Naive thymus-derived CD4-positive, alpha-beta T cell (primary cell): ENCODE measurements at regions not wholly inside any gene's neighbourhood (a gene's known extent, or its start where the extent isn't known, plus 50 kb on each side); places are given as distances from the start of the nearest gene placed in this dataset.

ENCODE experiments used
- ATAC-seq: fragments of 150-1000 bp; cut with Tn5 transposase; 2 replicates; pipeline ENCODE4 v1.10.0; 2021; ENCODE audit warnings: mild to moderate bottlenecking, moderate library complexity
- CTCF ChIA-PET: fragments of 350-600 bp; sonication (Branson Sonifier 250); formaldehyde crosslinking; loops from one replicate; lab custom pipeline; 2021; ENCODE audit warnings: antibody characterized with exemption; lab: Charles Lee
- POLR2A ChIA-PET: fragments of 350-600 bp; sonication (Branson Sonifier 250); formaldehyde crosslinking; loops from one replicate; lab custom pipeline; 2021; ENCODE audit warnings: antibody characterized with exemption, inconsistent platforms; lab: Charles Lee
- DNase-seq, 9 donors: peaks; one replicate each; pipeline versions ENCODE4 v3.0.0 to v3.0.0-alpha.2; 2020 to 2022; ENCODE audit warnings: mixed read lengths in 1 of 9
- H3K27ac ChIP-seq: one replicate; pipeline ENCODE4 v1.7.0; 2013; ENCODE audit warnings: mild to moderate bottlenecking, low read depth, low read length, moderate library complexity
- H3K27me3 ChIP-seq, 2 donors: one replicate each; pipeline ENCODE4 v1.7.0; 2013; ENCODE audit warnings: low read length in 2 of 2, mild to moderate bottlenecking in 2 of 2, moderate library complexity in 2 of 2; ENCODE audit not compliant: control insufficient read depth in 2 of 2, insufficient read depth in 2 of 2
- H3K36me3 ChIP-seq, 3 experiments: 1 replicate in 2 of 3; 2 replicates in 1 of 3; pipeline ENCODE4 v1.7.0; 2013; ENCODE audit warnings: low read length in 3 of 3, mild to moderate bottlenecking in 3 of 3, moderate library complexity in 1 of 3; ENCODE audit not compliant: insufficient read depth in 3 of 3, control insufficient read depth in 2 of 3
- H3K4me1 ChIP-seq, 2 donors: one replicate each; pipeline ENCODE4 v1.7.0; 2013; ENCODE audit warnings: low read length in 2 of 2, mild to moderate bottlenecking in 2 of 2, moderate library complexity in 1 of 2; ENCODE audit not compliant: control insufficient read depth in 2 of 2, insufficient read depth in 2 of 2
- H3K4me3 ChIP-seq: 2 replicates; pipeline ENCODE4 v1.7.0; 2013; ENCODE audit warnings: mild to moderate bottlenecking, low read length
- H3K9me3 ChIP-seq, 3 experiments: 1 replicate in 2 of 3; 2 replicates in 1 of 3; pipeline ENCODE4 v1.7.0; 2013; ENCODE audit warnings: low read length in 3 of 3; ENCODE audit not compliant: control insufficient read depth in 2 of 3
- H3K27ac Mint-ChIP-seq, 9 donors: one replicate each; pipeline ENCODE4 v1.8.0; 2020 to 2022; ENCODE audit warnings: mixed read lengths in 9 of 9, mild to moderate bottlenecking in 8 of 9, moderate library complexity in 5 of 9, inconsistent platforms in 2 of 9
- H3K27me3 Mint-ChIP-seq, 5 donors: one replicate each; pipeline ENCODE4 v1.8.0; 2021 to 2022; ENCODE audit warnings: mixed read lengths in 5 of 5, mild to moderate bottlenecking in 1 of 5
- H3K36me3 Mint-ChIP-seq, 5 donors: one replicate each; pipeline ENCODE4 v1.8.0; 2020 to 2022; ENCODE audit warnings: mixed read lengths in 5 of 5, mild to moderate bottlenecking in 3 of 5, inconsistent platforms in 1 of 5
- H3K4me1 Mint-ChIP-seq, 7 donors: one replicate each; pipeline ENCODE4 v1.8.0; 2020 to 2022; ENCODE audit warnings: mixed read lengths in 7 of 7, mild to moderate bottlenecking in 3 of 7, inconsistent platforms in 1 of 7
- H3K4me3 Mint-ChIP-seq, 10 donors: one replicate each; pipeline ENCODE4 v1.8.0; 2020 to 2022; ENCODE audit warnings: mild to moderate bottlenecking in 10 of 10, mixed read lengths in 10 of 10, moderate library complexity in 6 of 10, inconsistent platforms in 2 of 10
- H3K9me3 Mint-ChIP-seq, 11 donors: one replicate each; pipeline ENCODE4 v1.8.0; 2020 to 2022; ENCODE audit warnings: mixed read lengths in 11 of 11, mild to moderate bottlenecking in 4 of 11, inconsistent platforms in 1 of 11, moderate library complexity in 1 of 11
- intact Hi-C, 2 donors: fragments of 100-400 bp; cut with micrococcal nuclease; formaldehyde crosslinking; loops; one replicate each; pipeline ENCODE4 v1.15.1; 2023

- POLR2A ChIA-PET: no interaction called here
- H3K27ac ChIP-seq: no peak overlapping the region
- no peaks in the 10 kb centered on the region for H3K9me3 ChIP-seq
- Mint-ChIP-seq H3K4me1 (peaks cover 0 to 23% (median 0%) of the 10 kb centered on the region in 7 donors), H3K36me3 (peaks cover 0 to 3% (median 0%) of the 10 kb centered on the region in 5 donors), H3K4me3 (no peak overlapping the region), H3K9me3 (peaks cover 0 to 4% (median 0%) of the 10 kb centered on the region in 11 donors), H3K27me3 (peaks cover 7 to 23% (median 15%) of the 10 kb centered on the region in 5 donors), H3K27ac (no peak overlapping the region)
- H3K4me3 ChIP-seq: no peak overlapping the region
- no peaks in the 10 kb centered on the region for H3K4me1 ChIP-seq
- H3K27me3 ChIP-seq: no peaks in the 10 kb centered on the region
- DNase-seq (no peak), ATAC-seq (no peak)
- CTCF ChIA-PET: no interaction called here
- intact Hi-C loops: no loop called here
- no peaks in the 10 kb centered on the region for H3K36me3 ChIP-seq
Observed at GRCh38 chr2:196535742-196536141, 103.8 kb upstream of the CCDC150 start.

GRCh38 chr2:196537311-196537710 lies 102.2 kb upstream of the CCDC150 start:
- ChIA-PET CTCF (no interaction called here), POLR2A (no interaction called here)
- no peaks in the 10 kb centered on the region for H3K4me1 ChIP-seq
- Mint-ChIP-seq H3K4me3 (no peak overlapping the region), H3K9me3 (no peaks in the 10 kb centered on the region), H3K4me1 (peaks cover 0 to 23% (median 0%) of the 10 kb centered on the region in 7 donors), H3K27me3 (peaks cover 4 to 26% (median 12%) of the 10 kb centered on the region in 5 donors), H3K27ac (no peak overlapping the region), H3K36me3 (no peaks in the 10 kb centered on the region)
- intact Hi-C loops: no loop called here
- no peaks in the 10 kb centered on the region for H3K27me3 ChIP-seq
- no peak overlapping the region for H3K4me3 ChIP-seq
- no peaks in the 10 kb centered on the region for H3K9me3 ChIP-seq
- ATAC-seq: no peak
- no peak for DNase-seq
- H3K36me3 ChIP-seq: no peaks in the 10 kb centered on the region
- H3K27ac ChIP-seq: no peak overlapping the region

GRCh38 chr2:196538189-196538588 lies 101.3 kb upstream of the CCDC150 start:
- H3K27ac ChIP-seq: no peak overlapping the region
- no peaks in the 10 kb centered on the region for H3K4me1 ChIP-seq
- DNase-seq (no peak), ATAC-seq (no peak)
- H3K36me3 ChIP-seq: no peaks in the 10 kb centered on the region
- Mint-ChIP-seq H3K27me3 (peaks cover 4 to 24% (median 12%) of the 10 kb centered on the region in 5 donors), H3K36me3 (no peaks in the 10 kb centered on the region), H3K4me1 (peaks cover 0 to 18% (median 0%) of the 10 kb centered on the region in 7 donors), H3K4me3 (no peak overlapping the region), H3K27ac (no peak overlapping the region), H3K9me3 (no peaks in the 10 kb centered on the region)
- POLR2A ChIA-PET: interaction anchor here (0.5 kb wide), 1 partner anchor 872 kb away, joined by 3 read pairs; no protein-coding TSS in a partner anchor
- no peak overlapping the region for H3K4me3 ChIP-seq
- CTCF ChIA-PET: interaction anchor here (0.7 kb wide), 1 partner anchor 20 kb away, joined by 3 read pairs; no protein-coding TSS in a partner anchor
- intact Hi-C loops: no loop called here
- H3K27me3 ChIP-seq: no peaks in the 10 kb centered on the region
- no peaks in the 10 kb centered on the region for H3K9me3 ChIP-seq

GRCh38 chr2:196538646-196539045 lies 100.9 kb upstream of the CCDC150 start:
- Histone ChIP-seq H3K9me3 (no peaks in the 10 kb centered on the region), H3K36me3 (no peaks in the 10 kb centered on the region), H3K4me1 (no peaks in the 10 kb centered on the region), H3K4me3 (no peak overlapping the region), H3K27me3 (no peaks in the 10 kb centered on the region), H3K27ac (no peak overlapping the region)
- H3K36me3 Mint-ChIP-seq: no peaks in the 10 kb centered on the region
- CTCF ChIA-PET: no interaction called here
- no peak overlapping the region for H3K4me3 Mint-ChIP-seq
- peaks cover 4 to 21% (median 12%) of the 10 kb centered on the region in 5 donors for H3K27me3 Mint-ChIP-seq
- ATAC-seq (no peak), DNase-seq (no peak)
- no peak overlapping the region for H3K27ac Mint-ChIP-seq
- POLR2A ChIA-PET: no interaction called here
- H3K9me3 Mint-ChIP-seq: no peaks in the 10 kb centered on the region
- H3K4me1 Mint-ChIP-seq: peaks cover 0 to 14% (median 0%) of the 10 kb centered on the region in 7 donors
- intact Hi-C loops: no loop called here

GRCh38 chr2:196544906-196545433 lies 94.5 kb upstream of the CCDC150 start:
- Mint-ChIP-seq H3K9me3 (peaks cover 0 to 3% (median 0%) of the 10 kb centered on the region in 11 donors), H3K4me1 (no peaks in the 10 kb centered on the region), H3K36me3 (peaks cover 0 to 3% (median 0%) of the 10 kb centered on the region in 5 donors), H3K27ac (no peak overlapping the region), H3K4me3 (no peak overlapping the region), H3K27me3 (peaks cover 9 to 24% (median 12%) of the 10 kb centered on the region in 5 donors)
- Histone ChIP-seq H3K4me3 (no peak overlapping the region), H3K27me3 (no peaks in the 10 kb centered on the region), H3K4me1 (no peaks in the 10 kb centered on the region), H3K9me3 (no peaks in the 10 kb centered on the region), H3K36me3 (no peaks in the 10 kb centered on the region), H3K27ac (no peak overlapping the region)
- ATAC-seq: no peak
- CTCF ChIA-PET: no interaction called here
- intact Hi-C loops: no loop called here
- DNase-seq: no peak
- POLR2A ChIA-PET: no interaction called here

- Mint-ChIP-seq H3K9me3 (peaks cover 0 to 3% (median 0%) of the 10 kb centered on the region in 11 donors), H3K36me3 (peaks cover 0 to 3% (median 0%) of the 10 kb centered on the region in 5 donors), H3K4me3 (no peak overlapping the region), H3K27ac (no peak overlapping the region), H3K4me1 (no peaks in the 10 kb centered on the region), H3K27me3 (peaks cover 0 to 28% (median 11%) of the 10 kb centered on the region in 5 donors)
- POLR2A ChIA-PET: no interaction called here
- H3K4me3 ChIP-seq: no peak overlapping the region
- no peak for ATAC-seq
- no peaks in the 10 kb centered on the region for H3K36me3 ChIP-seq
- H3K4me1 ChIP-seq: no peaks in the 10 kb centered on the region
- intact Hi-C loops: no loop called here
- no peaks in the 10 kb centered on the region for H3K27me3 ChIP-seq
- no peak overlapping the region for H3K27ac ChIP-seq
- no peak for DNase-seq
- no peaks in the 10 kb centered on the region for H3K9me3 ChIP-seq
- CTCF ChIA-PET: no interaction called here
Observed at GRCh38 chr2:196546151-196546919, 93.2 kb upstream of the CCDC150 start.
